ENCODE measurements at regions not wholly inside any gene's neighbourhood (a gene's known extent, or its start where the extent isn't known, plus 50 kb on each side); places are given as distances from the start of the nearest gene placed in this dataset.

DNA sequence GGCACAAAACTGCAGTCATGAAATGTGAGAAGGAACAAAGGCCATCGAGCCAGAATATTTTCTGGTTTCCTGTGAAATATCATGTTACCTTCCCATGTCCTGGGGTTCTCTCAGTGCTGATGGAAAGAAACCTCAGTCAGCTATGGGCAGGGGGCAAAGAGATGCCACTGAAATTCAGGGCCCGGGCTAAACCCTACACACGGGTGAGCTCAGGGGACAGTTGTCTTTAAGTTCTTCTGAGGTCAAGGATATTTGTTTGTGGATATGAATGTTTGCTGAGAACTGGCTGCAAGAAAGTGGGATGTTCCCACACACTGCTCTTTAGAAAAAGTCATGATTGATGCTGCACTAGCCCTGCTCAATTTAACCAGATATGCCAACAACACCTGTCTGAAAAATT, 187.2 kb downstream of the MEX3B start:
- TF ChIP-seq CTCF (IDR thresholded peaks at IDR 0.05) (no peak), ZFX (IDR thresholded peaks at IDR 0.05; ENCODE audit: borderline replicate concordance) (no peak)
